Adrenal gland (tissue), 5 donors: ENCODE measurements at regions not wholly inside any gene's neighbourhood (a gene's known extent, or its start where the extent isn't known, plus 50 kb on each side); places are given as distances from the start of the nearest gene placed in this dataset.

ENCODE experiments used
- CTCF ChIP-seq, 6 experiments: fragments of 450-650 bp in 4 of 6; fragments of 200-600 bp in 2 of 6; sonication (generic) in 1 of 6; IDR thresholded peaks; 1 replicate in 5 of 6; 2 replicates in 1 of 6; pipeline versions ENCODE4 v1.5.1 to v1.8.0; 2016 to 2021; ENCODE audit warnings: antibody characterized with exemption in 6 of 6, mild to moderate bottlenecking in 2 of 6, moderate library complexity in 1 of 6
- POLR2A ChIP-seq, 2 donors: fragments of 450-650 bp; IDR thresholded peaks; one replicate each; pipeline ENCODE4 v1.6.1; 2017; ENCODE audit warnings: antibody characterized with exemption in 2 of 2, mild to moderate bottlenecking in 2 of 2, moderate library complexity in 1 of 2
- donor health status: DM: no; HTN: no; CAD: no.

- TF ChIP-seq POLR2A (IDR thresholded peaks at IDR 0.05): no peak
- no peak for TF ChIP-seq CTCF (IDR thresholded peaks at IDR 0.05)
Observed at GRCh38 chr3:6522191-6522590, 338.7 kb upstream of the GRM7 start.
